ENCODE measurements at regions not wholly inside any gene's neighbourhood (a gene's known extent, or its start where the extent isn't known, plus 50 kb on each side); places are given as distances from the start of the nearest gene placed in this dataset.

DNA sequence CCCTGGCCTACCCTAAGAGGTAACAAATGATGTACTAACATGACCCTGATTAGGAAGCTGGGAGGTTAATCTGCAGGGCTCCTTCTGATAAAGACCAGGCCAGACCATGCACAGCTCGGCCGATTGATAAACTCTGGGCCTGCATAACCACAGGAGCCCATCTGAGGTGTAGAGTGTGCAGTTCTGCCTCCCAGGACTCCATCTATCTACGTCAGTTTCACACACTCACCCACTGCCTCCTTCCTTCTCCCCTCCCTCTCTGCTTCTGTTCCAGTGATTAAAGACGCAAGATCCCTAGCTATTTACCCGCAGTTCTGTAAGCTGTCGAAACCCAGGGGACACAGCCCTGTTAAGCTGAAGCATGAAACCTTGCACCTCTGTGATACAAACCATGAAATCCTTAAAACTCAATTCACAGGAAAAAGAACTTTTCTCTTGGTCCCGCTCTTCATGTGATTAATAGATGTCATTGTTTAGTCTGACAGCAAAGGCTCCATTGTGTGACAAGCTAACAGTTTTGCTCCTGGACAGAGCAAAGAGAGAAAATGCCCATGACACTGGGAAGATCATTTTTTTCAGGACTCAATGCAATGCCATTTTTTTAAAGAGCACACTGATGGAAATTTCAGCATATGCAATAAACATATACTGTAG is 470.6 kb downstream of the MAFB start:
- TF ChIP-seq CTCF (IDR thresholded peaks at IDR 0.05; ENCODE audit: insufficient read depth, low read length, poor library complexity, severe bottlenecking) = no peak
- TF ChIP-seq EZH2phosphoT487 (conservative IDR thresholded peaks at IDR 0.05; ENCODE audit: low read length) = no peak

Data from SU-DHL-6 (cell line).